ENCODE measurements at regions not wholly inside any gene's neighbourhood (a gene's known extent, or its start where the extent isn't known, plus 50 kb on each side); places are given as distances from the start of the nearest gene placed in this dataset.

DNA sequence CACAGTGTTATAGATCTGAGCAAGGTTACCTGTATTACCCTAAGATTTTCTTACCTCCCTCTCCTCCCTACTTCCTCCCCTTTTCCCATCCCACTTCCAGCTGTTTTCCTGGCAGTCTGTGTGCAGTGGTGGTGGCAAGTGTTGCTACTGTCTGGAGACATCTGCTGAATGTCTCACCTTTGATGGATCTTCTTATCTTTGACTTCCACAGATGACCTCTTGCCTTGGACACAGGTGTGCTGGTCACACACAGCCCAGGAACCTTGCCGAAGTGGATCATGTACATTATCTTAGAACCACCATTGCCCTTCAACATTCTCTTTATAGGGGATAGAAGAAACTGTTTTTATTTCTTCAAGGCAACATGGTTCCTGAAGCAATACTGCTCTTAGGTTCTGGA, 245.1 kb downstream of the UTP18 start:
- TF ChIP-seq GATA1 (IDR thresholded peaks at IDR 0.05; ENCODE audit: low read depth, low read length) (no peak), POLR2A (IDR thresholded peaks at IDR 0.05; ENCODE audit: low read length) (no peak)
- DNase-seq: no peak

DNA sequence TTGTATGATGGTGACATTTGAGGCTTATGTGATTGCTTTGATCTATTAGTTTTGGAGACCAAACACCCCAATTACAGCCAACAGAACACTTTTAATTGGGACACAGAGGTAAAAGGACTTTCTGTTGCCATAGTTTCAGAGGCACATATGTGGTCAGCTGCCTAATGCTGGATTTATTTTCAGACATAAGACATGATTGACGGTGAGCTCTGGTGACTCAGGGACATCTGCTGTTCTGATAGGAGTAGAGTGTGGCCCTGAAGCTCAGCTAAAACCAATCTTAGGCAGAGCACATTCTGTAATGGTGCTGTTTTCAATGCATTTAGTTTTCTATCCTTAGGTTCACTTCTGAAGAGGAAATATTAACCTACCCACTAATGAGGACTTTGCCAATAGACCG, 247.1 kb downstream of the UTP18 start:
- DNase-seq: no peak
- TF ChIP-seq POLR2A (IDR thresholded peaks at IDR 0.05; ENCODE audit: low read length) (no peak), GATA1 (IDR thresholded peaks at IDR 0.05; ENCODE audit: low read depth, low read length) (no peak)

DNA sequence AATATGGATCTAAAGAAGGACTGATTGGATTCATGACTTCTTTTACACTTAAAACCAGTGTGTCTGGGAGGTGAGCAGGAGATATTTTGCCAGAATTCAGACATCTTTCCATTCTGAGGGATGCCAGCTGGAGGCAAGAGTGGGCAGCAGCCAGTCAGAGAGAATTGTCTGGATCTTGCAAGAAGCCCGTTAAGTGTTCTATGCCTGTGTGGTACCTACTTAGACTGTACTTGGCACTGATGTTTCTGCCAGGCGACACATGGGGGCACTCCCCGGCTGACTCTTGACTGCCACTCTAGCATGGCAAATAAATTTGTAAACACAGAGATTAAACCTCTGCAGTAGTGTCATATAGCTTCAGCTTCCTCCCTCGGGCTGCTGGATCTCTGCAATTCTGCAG, 247.7 kb downstream of the UTP18 start:
- TF ChIP-seq POLR2A (IDR thresholded peaks at IDR 0.05; ENCODE audit: low read length) (no peak), GATA1 (IDR thresholded peaks at IDR 0.05; ENCODE audit: low read depth, low read length) (no peak)
- no peak for DNase-seq

DNA sequence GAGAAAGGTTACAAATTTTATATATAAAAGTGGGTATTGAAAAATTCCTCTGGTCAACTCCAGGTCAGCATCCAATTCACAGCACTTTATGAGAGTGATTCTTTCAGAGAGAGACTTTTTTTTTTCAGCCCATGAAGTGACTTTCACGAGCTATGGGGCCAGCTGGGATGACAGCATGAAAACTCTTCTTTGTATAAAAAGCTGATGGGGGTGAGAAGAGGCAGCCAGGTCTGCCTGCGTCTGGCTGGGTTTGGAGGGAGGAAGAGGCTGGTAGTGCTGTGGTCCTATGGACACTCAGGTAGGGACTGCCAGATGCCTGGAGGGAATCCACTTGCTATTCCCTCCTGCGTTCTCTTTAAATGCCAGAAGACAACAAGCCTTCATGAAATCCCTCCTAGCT, 250.6 kb downstream of the UTP18 start:
- TF ChIP-seq GATA1 (IDR thresholded peaks at IDR 0.05; ENCODE audit: low read depth, low read length) (no peak), POLR2A (IDR thresholded peaks at IDR 0.05; ENCODE audit: low read length) (no peak)
- DNase-seq: no peak

DNA sequence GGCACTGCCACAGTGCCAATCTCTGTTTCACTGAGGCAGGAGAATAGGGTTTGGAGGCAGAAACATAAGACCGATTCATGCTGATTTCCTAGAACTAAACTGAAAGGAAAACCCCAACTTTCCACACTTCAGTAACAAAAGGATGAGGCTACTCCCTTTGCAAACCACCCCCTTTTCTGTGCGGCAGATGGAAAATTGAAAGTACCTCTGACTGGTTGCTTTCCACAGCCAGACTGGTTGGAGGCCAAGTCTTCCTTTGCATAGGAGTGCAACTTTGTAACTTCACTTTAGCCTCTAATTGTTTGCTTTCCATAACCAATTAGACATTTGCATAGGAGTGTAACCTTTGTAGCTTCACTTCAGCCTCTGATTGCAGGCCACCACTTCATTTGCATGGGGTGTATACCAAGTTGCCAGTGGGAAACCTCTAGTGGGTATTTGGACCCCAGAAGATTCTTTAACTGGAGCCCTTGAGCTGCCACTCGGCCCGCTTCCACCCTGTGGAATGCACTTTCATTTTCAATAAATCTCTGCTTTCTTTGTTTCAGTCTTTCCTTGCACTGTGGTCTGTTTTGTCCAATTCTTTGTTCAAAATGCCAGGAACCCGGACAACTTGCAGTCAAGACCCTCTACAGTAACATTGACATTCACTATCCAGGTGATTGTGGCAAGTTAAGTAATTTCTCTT, 252.0 kb downstream of the UTP18 start:
- DNase-seq: no peak
- TF ChIP-seq GATA1 (IDR thresholded peaks at IDR 0.05; ENCODE audit: low read depth, low read length): no peak
- TF ChIP-seq POLR2A (IDR thresholded peaks at IDR 0.05; ENCODE audit: low read length): no peak

DNA sequence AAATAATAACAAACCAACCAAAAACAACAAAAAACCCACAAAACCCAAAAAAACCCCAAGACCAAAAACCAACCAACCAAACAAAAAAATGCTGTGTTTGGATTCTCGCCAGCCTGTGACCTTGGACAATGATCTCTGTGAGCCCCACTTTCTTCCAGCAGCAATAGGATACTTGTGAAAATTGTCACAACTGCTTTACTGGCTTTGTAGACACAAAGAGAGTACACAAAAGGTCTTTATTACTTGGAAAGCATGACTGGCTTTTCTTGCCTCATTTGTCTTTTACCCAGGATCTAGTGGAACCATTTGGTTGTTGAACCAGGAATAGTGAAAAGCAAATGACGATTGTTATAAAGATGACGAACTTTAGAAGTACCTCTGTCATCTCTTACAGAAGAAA, 256.6 kb downstream of the UTP18 start:
- TF ChIP-seq POLR2A (IDR thresholded peaks at IDR 0.05; ENCODE audit: low read length) (no peak), GATA1 (IDR thresholded peaks at IDR 0.05; ENCODE audit: low read depth, low read length) (no peak)
- no peak for DNase-seq

DNA sequence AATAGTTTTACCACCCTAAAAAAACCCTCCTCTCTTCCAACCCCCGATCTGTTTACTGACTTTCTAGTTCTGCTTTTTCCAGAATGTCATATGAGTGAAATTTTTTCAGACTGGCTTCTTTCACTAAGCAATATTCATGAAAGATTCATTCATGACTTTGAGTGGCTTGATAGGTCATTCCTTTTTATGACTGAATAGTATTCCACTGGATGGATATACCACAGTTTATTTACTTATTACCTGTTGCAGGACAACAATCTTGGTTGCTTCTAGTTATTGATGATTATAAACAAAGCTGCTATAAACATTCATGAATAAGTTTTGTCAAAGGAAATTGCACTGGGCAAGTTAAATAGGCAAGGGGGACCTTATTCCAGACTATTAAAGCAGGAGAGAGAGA, 264.2 kb downstream of the UTP18 start:
- TF ChIP-seq POLR2A (IDR thresholded peaks at IDR 0.05; ENCODE audit: low read length): no peak

DNA sequence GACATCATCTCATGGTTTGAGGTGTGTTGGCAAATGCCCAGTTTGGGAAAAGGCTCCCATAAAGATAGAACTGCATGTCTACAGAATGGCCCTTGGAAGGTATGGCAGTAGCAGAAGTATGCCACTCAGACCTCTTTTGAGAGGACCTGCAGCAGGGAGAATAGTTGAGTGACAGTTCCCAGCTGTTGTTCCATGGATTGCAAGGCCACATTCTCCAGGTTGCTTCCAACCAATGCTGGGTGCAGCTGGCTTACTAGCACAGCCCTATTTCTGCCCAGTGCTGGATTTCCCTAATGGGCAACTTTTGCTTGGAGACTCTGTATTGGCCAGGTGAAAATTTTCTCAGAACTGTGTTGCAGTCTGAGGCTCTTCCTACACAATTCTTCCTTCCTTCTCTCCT, 266.2 kb downstream of the UTP18 start:
- TF ChIP-seq POLR2A (IDR thresholded peaks at IDR 0.05; ENCODE audit: low read length) (no peak), GATA1 (IDR thresholded peaks at IDR 0.05; ENCODE audit: low read depth, low read length) (no peak)
- no peak for DNase-seq

More for the DNA sequence above, 264.2 kb downstream of the UTP18 start:
- DNase-seq: no peak

DNA sequence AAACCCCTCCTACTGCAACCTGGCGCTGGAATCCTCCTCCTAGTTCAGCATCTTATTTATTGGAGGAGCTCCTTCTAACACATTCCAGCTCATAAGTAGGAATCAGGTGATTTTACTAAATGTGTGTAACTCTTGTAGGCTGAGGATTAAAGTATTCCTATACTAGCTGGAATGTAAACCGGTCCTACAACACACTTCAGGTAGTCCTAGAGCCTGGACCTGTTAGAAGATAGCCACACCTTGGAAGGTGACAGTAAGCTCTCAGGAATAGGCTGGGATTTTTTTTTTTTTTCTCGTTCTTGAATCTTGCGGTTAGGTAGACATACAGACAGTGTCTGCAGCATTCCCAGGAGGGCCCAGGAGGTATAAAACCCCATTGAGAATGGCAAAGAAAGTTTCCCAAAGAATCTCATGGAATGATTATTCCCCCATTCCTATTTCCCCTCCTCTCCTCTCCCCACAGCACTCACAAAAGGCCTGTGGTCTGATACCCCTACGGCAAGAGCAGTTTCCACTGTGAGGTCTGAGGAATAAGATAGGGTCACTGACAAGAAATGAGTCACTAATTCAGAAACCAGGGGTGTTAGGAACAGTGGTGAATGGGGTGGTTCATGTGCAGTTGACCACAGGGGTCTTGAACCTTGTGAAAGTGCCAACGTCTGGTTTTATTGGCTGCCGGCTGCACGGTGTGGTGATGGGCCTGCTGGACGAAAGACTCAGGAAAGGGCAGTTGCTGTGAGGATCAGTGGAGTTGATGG, 267.1 kb downstream of the UTP18 start:
- DNase-seq: no peak

DNA sequence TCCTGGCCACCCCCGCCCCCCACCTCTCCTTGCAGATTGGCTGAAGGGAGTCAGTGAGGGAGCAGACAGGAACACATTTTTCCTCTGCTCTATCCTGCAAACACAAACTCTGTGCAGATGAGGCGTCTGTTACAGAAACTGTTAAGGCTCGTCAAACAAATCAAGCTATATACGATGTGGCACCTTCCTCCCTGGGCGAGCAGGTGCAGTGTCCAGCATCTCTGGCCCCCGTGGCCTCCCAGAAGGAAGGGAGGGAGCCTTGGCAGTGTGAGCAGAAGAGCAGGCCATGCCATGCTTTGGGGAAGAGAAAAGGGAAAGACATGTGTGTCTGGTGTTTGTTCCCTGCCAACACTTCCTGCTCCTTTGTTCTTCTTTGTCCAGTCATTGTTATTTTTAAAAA, 267.8 kb downstream of the UTP18 start:
- no peak for TF ChIP-seq POLR2A (IDR thresholded peaks at IDR 0.05; ENCODE audit: low read length)
- TF ChIP-seq GATA1 (IDR thresholded peaks at IDR 0.05; ENCODE audit: low read depth, low read length): no peak
- DNase-seq: no peak

More for the DNA sequence above, 267.1 kb downstream of the UTP18 start:
- no peak for TF ChIP-seq GATA1 (IDR thresholded peaks at IDR 0.05; ENCODE audit: low read depth, low read length)
- TF ChIP-seq POLR2A (IDR thresholded peaks at IDR 0.05; ENCODE audit: low read length): no peak

DNA sequence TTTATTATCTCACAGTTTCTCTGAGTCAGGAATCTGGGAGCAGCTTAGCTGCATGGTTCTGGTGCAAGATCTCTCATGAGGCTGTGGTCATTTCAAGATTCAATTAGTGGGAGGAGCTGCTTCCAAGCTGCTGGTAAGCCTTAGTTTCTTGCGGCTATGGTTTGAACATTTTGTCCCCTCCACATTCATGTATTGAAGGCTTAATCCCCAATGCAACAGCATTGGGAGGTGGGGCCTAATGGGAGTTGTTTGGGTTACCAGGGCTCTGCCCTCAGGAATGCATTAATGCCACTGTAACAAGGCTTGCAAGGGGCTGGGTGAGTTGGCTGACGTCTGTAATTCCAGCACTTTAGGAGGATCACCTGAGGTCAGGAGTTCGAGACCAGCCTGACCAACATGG, 272.9 kb downstream of the UTP18 start:
- no peak for DNase-seq
- TF ChIP-seq GATA1 (IDR thresholded peaks at IDR 0.05; ENCODE audit: low read depth, low read length): no peak
- no peak for TF ChIP-seq POLR2A (IDR thresholded peaks at IDR 0.05; ENCODE audit: low read length)

DNA sequence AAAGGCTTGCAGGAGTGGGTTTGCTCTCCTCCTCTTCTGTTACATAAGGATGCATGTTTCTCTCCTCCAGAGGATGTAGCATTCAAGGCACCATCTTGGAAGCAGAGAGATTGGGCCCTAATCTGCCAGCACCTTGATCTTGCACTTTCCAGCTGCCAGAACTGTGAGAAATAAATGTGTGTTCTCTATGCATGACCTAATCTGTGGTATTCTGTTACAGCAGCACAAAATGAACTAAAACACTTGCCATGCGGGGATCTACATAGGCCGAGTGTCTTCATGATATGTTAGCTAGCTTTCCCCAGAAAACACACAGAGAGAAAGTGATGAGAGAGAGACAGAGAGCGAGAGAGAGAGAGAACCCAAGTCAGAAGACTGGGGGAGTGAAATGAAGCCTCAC, 273.5 kb downstream of the UTP18 start:
- no peak for DNase-seq
- TF ChIP-seq GATA1 (IDR thresholded peaks at IDR 0.05; ENCODE audit: low read depth, low read length) (no peak), POLR2A (IDR thresholded peaks at IDR 0.05; ENCODE audit: low read length) (no peak)

DNA sequence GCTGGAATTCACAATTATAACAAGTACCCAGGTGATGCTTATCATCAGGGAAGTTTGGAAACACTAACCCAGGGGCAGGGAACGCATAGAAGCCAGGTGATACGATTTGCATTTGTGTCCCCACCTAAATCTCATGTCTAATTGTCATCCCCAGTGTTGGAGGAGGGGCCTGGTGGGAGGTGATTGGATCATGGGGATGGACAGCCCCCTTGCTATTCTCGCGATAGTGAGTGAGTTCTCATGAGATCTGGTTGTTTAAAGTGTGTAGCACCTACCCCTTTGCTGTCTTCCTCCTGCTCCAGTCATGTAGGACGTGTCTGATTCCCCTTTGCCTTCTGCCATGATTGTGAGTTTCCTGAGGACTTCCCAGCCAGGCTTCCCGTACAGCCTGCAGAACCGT, 276.3 kb downstream of the UTP18 start:
- DNase-seq: no peak
- TF ChIP-seq POLR2A (IDR thresholded peaks at IDR 0.05; ENCODE audit: low read length): no peak
- no peak for TF ChIP-seq GATA1 (IDR thresholded peaks at IDR 0.05; ENCODE audit: low read depth, low read length)

DNA sequence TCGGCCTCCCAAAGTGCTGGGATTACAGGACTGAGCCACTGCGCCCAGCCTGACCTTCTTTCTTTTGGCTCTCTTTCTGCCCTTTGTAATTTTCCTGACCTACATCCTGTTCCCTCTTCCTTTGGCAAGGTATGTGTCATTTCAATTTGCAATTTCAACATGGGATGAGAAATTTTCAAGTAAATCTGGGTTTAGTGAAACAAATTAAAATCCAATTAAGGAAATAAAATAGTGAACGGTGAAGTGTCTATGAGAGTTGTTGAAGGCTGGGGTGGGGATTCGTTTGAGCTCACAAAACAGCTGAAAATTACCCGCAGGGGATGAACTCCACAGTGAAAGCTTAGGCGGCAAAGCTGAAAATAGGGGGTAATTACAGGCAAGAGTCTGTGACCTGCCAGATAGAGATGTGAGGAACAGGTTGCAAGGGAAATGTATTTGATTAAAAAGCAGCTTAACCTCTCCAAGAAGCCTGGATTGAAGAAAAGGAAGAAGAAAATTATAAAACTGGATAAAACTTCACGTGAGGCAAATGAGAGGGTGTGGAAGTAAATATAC, 277.7 kb downstream of the UTP18 start:
- TF ChIP-seq GATA1 (IDR thresholded peaks at IDR 0.05; ENCODE audit: low read depth, low read length) (no peak), POLR2A (IDR thresholded peaks at IDR 0.05; ENCODE audit: low read length) (no peak)
- DNase-seq: no peak

DNA sequence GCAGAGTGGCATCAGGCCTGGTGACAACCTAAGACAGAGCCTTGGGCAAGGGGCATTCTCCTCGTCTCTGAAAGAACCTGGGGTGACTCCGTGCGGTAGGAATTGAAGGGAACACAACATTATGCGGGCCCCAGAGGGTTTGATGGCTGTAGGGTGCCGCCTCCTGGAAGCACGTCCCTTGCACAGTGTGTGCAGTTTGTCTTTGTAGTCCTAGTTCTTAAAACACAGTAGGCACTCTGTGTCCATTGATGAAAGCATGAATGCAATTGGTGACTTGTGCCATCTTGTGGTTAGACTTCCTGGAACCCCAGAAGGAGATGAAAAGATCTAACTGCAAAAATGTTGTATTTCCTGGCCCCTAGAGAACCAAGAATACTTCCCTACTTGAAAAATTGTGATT, 279.8 kb downstream of the UTP18 start:
- DNase-seq: peak in 1 of 2 experiments; percentile 4

More for the DNA sequence above, 279.8 kb downstream of the UTP18 start:
- no peak for TF ChIP-seq POLR2A (IDR thresholded peaks at IDR 0.05; ENCODE audit: low read length)
- no peak for TF ChIP-seq GATA1 (IDR thresholded peaks at IDR 0.05; ENCODE audit: low read depth, low read length)
